ENCODE measurements at regions not wholly inside any gene's neighbourhood (a gene's known extent, or its start where the extent isn't known, plus 50 kb on each side); places are given as distances from the start of the nearest gene placed in this dataset.

- no peak for DNase-seq (ENCODE audit: low read depth in 2 of 2)
These were observed 113.7 kb upstream of the PARD3B start for GRCh38 chr2:204431529-204431928.

DNA sequence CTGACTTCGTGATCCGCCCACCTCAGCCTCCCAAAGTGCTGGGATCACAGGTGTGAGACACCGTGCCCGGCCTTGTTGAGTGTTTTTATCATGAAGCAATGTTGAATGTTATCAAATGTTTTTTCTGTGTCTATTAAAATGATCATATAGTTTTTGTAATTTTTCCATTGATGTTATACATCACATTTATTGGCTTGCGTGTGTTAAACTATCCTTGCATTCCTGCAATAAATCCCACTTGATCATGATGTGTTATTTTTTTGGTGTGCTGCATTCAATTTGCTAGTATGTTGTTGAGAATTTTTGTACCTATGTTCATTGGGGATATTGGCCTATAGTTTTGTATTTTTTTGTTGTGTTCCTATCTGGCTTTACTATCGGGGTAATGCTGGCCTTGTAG is 113.1 kb upstream of the PARD3B start:
- no peak for DNase-seq (ENCODE audit: low read depth in 2 of 2)

DNA sequence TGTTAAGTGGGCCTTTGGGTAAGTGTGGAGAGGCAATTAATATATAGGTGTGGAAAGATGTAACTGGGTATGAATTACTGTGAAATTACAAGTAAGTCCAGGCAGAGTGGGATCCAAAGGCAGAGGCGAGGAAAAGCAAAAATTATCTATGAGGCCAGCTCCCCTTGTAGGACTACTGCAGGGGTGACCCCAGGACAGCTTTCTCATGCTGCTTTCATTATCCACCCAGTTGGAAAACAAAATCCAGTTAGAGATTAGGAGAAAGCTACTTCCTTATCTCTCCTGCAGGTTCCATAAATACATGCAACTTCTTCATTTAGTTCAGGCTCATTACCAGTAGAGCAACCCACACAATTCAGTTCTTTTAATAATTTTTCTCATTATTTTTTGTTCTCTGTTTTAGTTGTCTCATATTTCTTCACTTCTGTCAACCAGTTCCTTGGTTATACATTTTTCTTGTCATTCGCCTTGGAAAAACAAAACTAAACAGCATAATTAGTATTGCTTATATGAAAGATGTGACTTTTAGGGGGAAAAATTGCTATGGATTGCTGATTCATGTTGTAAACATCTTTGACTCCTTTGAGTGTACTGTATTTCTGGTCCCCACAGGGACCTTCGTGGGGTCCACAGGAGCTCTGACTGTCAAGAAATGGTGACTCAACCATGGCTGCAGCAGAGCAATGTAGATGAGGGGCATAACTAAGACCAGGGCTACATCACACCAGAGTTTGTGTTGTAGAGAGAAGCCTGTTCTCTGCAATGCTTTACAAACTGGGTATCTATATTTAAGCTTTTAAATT is 110.4 kb upstream of the PARD3B start:
- DNase-seq (ENCODE audit: low read depth in 2 of 2): no peak

- no peak for DNase-seq (ENCODE audit: low read depth in 2 of 2)
These were observed 109.0 kb upstream of the PARD3B start for GRCh38 chr2:204436230-204436629.

DNA sequence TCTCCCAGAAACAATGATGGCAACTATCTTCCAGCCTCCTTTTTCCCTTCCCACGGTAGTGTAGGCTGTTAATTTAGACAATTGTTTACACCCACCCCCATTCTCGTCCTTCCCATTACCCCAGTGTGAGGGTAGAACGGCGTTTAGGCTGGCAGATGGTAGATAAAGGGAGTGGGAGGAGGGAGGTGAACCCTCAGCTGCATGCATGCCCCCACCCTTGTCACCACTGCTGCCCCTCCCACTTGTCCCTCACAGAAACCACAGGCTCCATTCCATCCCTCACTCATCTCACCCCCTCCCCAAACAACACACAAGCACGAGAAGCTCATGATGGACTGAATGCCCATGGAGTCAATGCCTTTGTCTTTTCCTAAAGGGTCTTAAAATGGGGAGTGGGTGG is 107.9 kb upstream of the PARD3B start:
- no peak for DNase-seq (ENCODE audit: low read depth in 2 of 2)

DNA sequence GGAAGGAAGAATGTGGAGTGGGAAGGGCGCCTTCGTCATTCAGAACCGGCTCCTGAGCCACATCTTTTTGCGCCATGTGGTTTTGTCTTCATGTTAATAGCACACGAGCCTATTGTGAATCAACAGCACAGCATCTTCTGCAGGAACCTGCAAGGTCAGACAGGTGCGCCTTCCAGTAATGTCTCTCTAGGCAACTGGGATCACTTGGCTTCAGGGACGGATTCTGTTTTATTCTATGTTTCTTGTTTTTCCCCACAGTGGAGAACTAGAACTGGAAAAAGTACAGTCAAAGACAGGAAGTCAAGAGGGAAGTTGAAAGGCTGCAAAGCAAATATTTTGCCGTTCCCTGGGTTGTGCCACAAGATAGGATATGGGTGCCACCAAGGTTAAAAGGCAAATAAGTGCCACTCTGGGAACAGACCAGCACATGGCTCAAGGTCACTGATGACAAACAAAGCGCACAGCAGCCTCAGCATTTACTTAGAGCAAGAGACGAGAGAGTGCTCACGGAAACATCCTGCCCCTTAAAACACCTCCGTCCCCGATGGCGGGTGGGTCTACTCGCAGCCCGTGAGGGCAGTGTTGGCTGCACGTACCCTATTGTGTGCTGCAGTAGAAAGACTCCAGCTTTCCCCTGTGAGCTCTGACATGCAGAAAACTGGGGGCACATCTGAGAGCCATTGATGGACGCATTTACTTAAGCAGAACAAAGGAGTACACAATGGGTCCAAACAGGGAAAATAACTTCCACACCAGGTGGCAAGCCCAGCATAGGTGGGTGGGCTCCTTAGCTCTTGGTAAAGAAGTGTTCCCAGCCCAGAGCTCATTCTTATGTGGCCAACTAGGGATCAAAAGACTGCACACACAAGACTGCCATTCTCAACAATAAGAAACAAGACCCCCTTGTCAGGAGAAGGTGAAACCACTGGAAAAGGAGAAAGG is 107.2 kb upstream of the PARD3B start:
- DNase-seq (ENCODE audit: low read depth in 2 of 2): no peak

DNA sequence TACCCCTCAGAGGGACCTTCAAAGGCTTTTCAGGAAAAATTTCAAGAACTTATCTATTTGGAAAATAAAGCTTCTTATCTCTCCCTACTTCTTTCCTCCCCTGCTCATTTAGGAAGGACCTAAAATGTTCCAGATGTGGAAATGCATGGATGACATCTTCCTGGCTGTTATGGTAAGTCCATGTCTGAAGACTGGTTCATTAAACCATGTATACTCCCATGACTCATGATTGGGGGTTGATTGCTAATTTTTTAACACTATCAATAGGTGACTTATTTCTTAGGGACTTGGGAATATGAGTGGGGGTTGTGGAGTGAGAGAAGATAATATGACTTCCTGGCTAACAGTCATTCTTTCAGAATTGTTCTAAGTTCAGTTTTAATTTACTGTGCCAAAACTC is 104.0 kb upstream of the PARD3B start:
- no peak for DNase-seq (ENCODE audit: low read depth in 2 of 2)

DNA sequence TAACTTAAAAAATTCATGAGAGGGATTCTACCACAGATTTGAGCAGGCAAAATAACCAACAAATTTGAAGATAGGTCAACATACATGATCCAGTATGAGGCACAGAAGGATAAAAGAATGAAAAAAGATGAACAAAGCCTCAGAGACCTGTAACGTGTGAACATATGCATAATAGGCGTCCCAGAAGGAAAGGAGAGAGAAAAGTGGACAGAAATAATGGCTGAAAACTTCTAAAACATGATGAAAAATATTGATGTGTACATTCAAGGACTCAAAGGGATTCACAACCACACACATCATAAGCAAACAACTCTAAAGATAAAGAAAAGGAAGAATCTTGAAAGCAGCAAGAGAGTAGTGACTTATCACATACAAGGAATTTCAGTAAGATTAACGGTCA is 100.1 kb upstream of the PARD3B start:
- DNase-seq (ENCODE audit: low read depth in 2 of 2): no peak

DNA sequence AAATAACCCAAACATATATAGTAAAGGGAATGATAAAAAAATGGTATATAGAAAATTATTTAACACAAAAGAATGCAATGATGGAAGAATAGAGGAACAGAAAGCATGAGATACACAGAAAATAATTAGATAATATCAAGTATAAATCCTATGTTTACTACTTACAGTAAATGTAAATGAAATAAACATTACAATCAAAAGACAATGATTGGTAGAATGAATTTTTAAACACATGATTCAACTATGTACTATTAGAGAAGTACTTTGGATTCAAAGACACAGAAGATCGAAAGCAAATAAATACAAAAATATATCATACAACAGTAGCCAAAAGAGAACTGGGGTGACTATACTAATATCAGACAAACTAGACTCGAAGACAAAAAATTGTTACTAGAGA is 97.6 kb upstream of the PARD3B start:
- DNase-seq (ENCODE audit: low read depth in 2 of 2): no peak

DNA sequence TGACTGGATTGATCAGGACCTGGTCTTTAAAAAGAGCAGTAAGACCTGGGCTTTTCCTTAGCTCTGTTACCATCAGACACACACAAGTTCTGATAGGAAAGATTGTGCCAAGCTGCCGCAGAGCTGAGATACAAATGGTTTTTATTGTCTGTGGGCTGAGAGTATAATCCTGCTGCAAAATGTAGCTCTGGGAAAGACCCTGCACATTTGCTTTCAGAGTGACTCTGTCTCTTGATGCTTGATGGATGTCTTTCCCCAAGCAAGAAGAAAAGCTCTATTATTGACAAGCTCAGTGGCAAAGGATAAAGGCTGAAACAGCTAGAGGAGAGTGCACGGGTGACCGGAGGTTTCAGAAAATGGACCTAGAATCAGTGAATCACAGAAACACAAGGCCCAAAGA is 95.3 kb upstream of the PARD3B start:
- no peak for DNase-seq (ENCODE audit: low read depth in 2 of 2)

- DNase-seq (ENCODE audit: low read depth in 2 of 2): no peak
These were observed 93.5 kb upstream of the PARD3B start for GRCh38 chr2:204451766-204452165.

DNA sequence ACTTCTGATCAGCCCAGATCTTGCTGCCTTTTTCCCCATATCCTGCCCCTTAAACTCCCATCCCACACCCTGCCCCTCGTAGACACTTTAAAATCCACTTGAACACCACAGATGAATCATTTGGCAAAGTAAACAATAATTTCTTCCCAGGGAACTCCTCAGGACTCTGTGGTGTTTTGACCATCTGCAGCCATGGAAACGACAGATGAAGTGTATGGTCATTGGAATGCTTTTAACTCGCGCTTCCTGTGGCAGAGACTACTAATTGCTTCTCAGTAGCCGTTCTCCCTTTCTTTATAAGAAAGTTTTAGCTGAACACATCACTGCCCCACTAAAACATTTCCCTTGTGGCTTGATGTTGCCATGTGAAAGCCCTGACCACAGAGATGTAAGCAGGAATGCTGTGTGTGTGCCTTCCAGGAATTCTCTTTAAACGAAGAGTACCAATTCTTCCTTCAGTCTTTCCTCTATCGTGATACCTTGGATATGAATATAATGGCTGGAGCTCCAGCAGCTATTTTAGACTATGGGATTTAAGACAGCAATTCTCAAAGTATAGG is 92.7 kb upstream of the PARD3B start:
- no peak for DNase-seq (ENCODE audit: low read depth in 2 of 2)

DNA sequence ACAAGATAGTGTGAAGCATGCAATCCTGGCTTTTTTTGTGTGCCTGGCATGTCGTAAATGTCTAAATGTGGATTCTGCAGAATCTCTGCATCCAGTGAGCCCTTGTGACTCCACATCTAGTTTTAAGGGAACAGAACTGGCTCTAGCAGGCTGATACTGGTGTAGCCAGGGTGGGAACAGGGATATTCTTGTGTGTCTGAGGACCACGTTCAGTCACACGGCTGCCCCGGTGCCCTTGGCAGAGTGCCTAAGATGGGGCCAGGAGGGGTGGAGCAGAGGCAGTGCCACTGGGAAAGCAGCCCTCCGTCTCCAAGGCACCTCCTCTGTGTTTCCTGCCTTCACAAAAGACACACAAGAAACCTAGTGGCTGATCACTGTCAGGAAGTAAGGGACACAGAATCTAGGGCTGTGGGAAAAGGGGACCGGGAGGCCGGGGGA is 91.5 kb upstream of the PARD3B start:
- DNase-seq (ENCODE audit: low read depth in 2 of 2): no peak

DNA sequence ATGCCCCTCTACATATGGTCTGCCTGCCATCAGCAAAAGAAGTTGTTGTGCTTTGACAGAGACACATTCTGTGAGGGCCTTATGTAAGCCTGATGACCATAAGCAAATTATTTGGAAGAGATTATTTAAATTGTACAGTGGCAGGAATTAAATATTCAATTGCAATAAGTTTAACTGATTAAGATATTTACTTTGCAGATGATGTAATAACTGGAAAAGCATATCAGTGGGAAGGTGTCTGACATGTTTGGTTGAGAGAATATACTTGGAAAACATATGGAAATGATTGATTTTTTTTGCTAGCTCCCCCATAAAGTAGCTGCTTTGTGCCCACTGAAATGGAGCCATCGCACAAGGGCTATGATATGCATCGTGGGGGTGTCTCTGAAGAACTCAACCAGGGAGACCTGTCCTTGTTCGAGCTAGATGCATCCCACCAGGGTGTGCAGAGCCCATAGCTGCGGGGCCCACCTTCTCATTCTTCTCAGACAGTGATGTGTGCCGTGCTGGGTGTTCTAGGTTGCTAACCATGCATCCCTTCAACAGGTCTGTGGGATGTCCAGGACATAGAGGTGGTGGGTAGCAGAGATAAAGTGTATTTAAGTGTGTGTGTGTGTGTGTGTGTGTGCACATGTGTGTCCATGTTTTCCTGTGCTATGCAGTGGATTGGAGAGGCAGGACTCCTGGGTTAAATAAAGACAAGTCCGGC is 90.4 kb upstream of the PARD3B start:
- no peak for DNase-seq (ENCODE audit: low read depth in 2 of 2)

- no peak for DNase-seq (ENCODE audit: low read depth in 2 of 2)
These were observed 76.4 kb upstream of the PARD3B start for GRCh38 chr2:204468746-204469429.

- DNase-seq (ENCODE audit: low read depth in 2 of 2): no peak
These were observed 75.1 kb upstream of the PARD3B start for GRCh38 chr2:204470178-204470620.

GRCh38 chr2:204470621-204471196 is 74.6 kb upstream of the PARD3B start:
- no peak for DNase-seq (ENCODE audit: low read depth in 2 of 2)

DNA sequence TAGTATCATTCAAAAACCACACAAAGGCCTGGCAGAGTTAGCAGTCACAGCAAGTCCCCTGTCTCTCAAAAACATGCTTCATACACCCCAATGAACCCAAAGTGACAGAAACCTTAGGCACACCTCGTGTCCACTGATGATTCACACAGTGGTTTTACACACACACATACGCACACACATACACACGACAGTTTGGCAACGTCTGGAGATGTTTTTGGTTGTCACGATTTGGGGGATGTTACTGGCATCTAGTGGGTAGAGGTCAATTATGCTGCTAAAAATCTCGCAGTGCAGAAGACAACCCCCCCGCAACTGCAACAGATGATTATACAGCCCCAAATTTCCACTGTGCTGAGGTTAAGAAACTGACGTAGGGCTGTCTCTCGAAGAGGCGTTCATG is 72.9 kb upstream of the PARD3B start:
- no peak for DNase-seq (ENCODE audit: low read depth in 2 of 2)

DNA sequence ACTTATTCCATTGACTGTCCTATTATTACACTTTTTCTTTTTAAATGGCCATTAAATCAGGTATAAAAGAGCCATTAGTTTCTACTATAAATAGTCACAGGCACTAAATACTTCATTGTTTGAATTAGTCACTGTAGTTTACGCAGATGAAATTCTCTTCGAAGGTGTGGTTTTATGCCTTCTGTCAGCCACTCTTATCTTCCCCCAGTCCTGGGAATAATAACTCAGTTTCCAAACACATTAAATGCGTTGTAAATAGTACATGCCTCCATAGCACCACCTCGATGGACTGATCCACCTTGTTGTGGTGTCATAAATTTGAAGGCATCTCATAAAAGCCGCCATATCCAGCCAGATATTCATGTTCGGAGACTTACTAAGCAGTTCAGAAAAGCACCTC is 72.1 kb upstream of the PARD3B start:
- DNase-seq (ENCODE audit: low read depth in 2 of 2): no peak

DNA sequence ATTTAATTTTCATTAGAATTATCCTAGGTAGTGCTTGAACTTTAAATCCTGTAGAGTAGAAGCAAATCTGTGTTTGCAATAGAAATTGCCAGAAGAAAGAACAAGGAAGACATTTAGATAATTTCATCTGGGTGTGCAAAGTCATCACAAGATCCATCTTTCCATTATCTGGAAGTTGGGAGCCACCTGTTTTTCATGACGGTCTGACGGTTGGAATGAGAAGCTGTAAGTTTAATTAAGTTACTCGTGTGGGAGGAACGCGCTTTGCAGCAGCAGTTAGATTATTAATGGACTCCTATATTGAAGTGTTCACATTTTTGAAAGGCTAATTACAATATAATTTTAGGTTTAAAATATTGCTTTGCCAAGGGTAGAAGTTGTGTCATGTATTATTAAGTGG is 69.9 kb upstream of the PARD3B start:
- DNase-seq (ENCODE audit: low read depth in 2 of 2): no peak

GRCh38 chr2:204477358-204477950 is 67.8 kb upstream of the PARD3B start:
- DNase-seq (ENCODE audit: low read depth in 2 of 2): no peak
